SK-N-SH (cell line): ENCODE measurements at regions not wholly inside any gene's neighbourhood (a gene's known extent, or its start where the extent isn't known, plus 50 kb on each side); places are given as distances from the start of the nearest gene placed in this dataset.

Experiments used
- EP300 ChIP-seq, 2 experiments: IDR thresholded peaks; 2 replicates each; pipeline versions ENCODE4 v1.4.0 to v1.6.1; 2012; ENCODE audit warnings: borderline replicate concordance in 1 of 2, low read depth in 1 of 2, low read length in 1 of 2
- NRF1 ChIP-seq: IDR thresholded peaks from 2 replicates; pipeline ENCODE4 v1.6.1; 2012; ENCODE audit warnings: low read depth, mild to moderate bottlenecking, low read length
- RCOR1 ChIP-seq: fragments of 150-350 bp; IDR thresholded peaks from 2 replicates; pipeline ENCODE4 v1.6.1; 2017; ENCODE audit warnings: antibody characterized with exemption, low read length
- RFX5 ChIP-seq: IDR thresholded peaks from 2 replicates; pipeline ENCODE4 v1.6.1; 2012; ENCODE audit warnings: mild to moderate bottlenecking, improper control_type of control experiment, low read length
- TAF1 ChIP-seq: IDR thresholded peaks from 2 replicates; pipeline ENCODE4 v1.6.1; 2012; ENCODE audit warnings: low read depth, mild to moderate bottlenecking, low read length, moderate library complexity, borderline replicate concordance
- TF ChIP-seq, protein P1 (sequence below): fragments of 200-600 bp; sonication (generic); IDR thresholded peaks from 2 replicates; pipeline ENCODE4 v1.6.1; 2017; ENCODE audit warnings: antibody characterized with exemption, mild to moderate bottlenecking, moderate library complexity

DNA sequence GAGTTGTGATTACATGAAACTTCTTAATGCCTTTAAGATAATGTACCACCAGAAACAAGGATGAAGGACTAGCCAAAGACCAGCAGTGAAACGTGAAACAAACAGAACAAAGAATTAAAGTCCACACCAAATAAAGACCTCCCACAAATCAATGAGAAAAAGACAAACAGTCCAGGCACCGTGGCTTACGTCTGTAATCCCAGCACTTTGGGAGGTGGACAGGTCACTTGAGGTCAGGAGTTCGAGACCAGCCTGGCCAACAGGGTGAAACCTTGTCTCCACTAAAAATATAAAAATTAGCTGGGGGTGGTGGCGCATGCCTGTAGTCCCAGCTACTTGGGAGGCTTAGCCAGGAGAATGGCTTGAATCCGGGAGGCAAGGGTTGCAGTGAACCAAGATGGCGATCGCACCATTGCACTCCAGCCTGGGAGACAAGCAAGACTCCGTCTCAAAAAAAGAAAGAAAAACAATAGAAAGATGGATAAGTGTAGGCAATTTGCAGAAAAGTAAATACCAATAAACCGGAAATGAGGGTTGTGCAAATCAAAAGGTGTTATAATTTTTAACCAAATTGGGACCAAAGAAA, 167.8 kb upstream of the GRK3 start:
- TF ChIP-seq, protein P1, sequence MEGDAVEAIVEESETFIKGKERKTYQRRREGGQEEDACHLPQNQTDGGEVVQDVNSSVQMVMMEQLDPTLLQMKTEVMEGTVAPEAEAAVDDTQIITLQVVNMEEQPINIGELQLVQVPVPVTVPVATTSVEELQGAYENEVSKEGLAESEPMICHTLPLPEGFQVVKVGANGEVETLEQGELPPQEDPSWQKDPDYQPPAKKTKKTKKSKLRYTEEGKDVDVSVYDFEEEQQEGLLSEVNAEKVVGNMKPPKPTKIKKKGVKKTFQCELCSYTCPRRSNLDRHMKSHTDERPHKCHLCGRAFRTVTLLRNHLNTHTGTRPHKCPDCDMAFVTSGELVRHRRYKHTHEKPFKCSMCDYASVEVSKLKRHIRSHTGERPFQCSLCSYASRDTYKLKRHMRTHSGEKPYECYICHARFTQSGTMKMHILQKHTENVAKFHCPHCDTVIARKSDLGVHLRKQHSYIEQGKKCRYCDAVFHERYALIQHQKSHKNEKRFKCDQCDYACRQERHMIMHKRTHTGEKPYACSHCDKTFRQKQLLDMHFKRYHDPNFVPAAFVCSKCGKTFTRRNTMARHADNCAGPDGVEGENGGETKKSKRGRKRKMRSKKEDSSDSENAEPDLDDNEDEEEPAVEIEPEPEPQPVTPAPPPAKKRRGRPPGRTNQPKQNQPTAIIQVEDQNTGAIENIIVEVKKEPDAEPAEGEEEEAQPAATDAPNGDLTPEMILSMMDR, result no peak
- TF ChIP-seq EP300 (IDR thresholded peaks at IDR 0.05; ENCODE audit: borderline replicate concordance in 1 of 2, low read depth in 1 of 2, low read length in 1 of 2) (no peak), RFX5 (no peak), TAF1 (no peak), NRF1 (no peak), RCOR1 (no peak)
